Psoas muscle (tissue), 7 donors: ENCODE measurements at regions not wholly inside any gene's neighbourhood (a gene's known extent, or its start where the extent isn't known, plus 50 kb on each side); places are given as distances from the start of the nearest gene placed in this dataset.

Experiments used
- ATAC-seq, 4 donors: fragments of 200-7000 bp; cut with Tn5 transposase; one replicate each; pipeline ENCODE4 v1.9.1; 2020; ENCODE audit warnings: moderate library complexity in 3 of 4, mild to moderate bottlenecking in 2 of 4
- DNase-seq, 2 donors: peaks; one replicate each; pipeline ENCODE4 v3.0.0-alpha.2; 2020
- H3K27ac ChIP-seq: fragments of 200-600 bp; one replicate; pipeline ENCODE4 v1.8.0; 2022
- H3K27me3 ChIP-seq, 3 donors: fragments of 200-600 bp in 1 of 3; one replicate each; pipeline versions ENCODE4 v1.6.1 to v1.8.0; 2013 to 2022; ENCODE audit warnings: low read length in 2 of 3, mild to moderate bottlenecking in 2 of 3, moderate library complexity in 1 of 3; ENCODE audit not compliant: insufficient read depth in 3 of 3
- H3K36me3 ChIP-seq, 2 donors: fragments of 200-600 bp in 1 of 2; one replicate each; pipeline versions ENCODE4 v1.6.1 to v1.8.0; 2013 to 2022; ENCODE audit warnings: low read depth in 1 of 2, mild to moderate bottlenecking in 1 of 2, moderate library complexity in 1 of 2; ENCODE audit not compliant: insufficient read depth in 1 of 2
- H3K4me1 ChIP-seq: fragments of 200-600 bp; one replicate; pipeline ENCODE4 v1.8.0; 2022
- H3K4me3 ChIP-seq: fragments of 200-600 bp; one replicate; pipeline ENCODE4 v1.8.0; 2022; ENCODE audit warnings: mild to moderate bottlenecking
- H3K9me3 ChIP-seq: fragments of 200-600 bp; one replicate; pipeline ENCODE4 v1.8.0; 2022
- WGBS, 3 donors: extraction: QIAGEN DNeasy Blood & Tissue Kit; methylation state at CpG; one replicate each; pipeline versions ENCODE4 v1.1.6 to v1.1.7; 2013; 5-methylcytosine and 5-hydroxymethylcytosine counted together
- intact Hi-C, 2 donors: fragments of 100-400 bp; cut with DNase I; formaldehyde crosslinking; loops; one replicate each; pipeline versions ENCODE4 v1.11.0 to v1.14.2; 2022
- TF ChIP-seq, protein P1 (sequence below): fragments of 200-600 bp; IDR thresholded peaks from one replicate; pipeline ENCODE4 v1.8.0; 2022; ENCODE audit warnings: antibody characterized with exemption
- donor health status: healthy with polysubstance abuse.
- donor health status: DM: no; HTN: no; CAD: no; lungs with moderate emphysema.
- donor health status: Bipolar disorder and iron deficiency.
- donor health status: healthy.
- donor health status: DM: yes; HTN: yes; CAD: no.
- donor health status: DM: no; HTN: no; CAD: no.
- donor health status: DM: yes; HTN: yes; CAD: no.

DNA sequence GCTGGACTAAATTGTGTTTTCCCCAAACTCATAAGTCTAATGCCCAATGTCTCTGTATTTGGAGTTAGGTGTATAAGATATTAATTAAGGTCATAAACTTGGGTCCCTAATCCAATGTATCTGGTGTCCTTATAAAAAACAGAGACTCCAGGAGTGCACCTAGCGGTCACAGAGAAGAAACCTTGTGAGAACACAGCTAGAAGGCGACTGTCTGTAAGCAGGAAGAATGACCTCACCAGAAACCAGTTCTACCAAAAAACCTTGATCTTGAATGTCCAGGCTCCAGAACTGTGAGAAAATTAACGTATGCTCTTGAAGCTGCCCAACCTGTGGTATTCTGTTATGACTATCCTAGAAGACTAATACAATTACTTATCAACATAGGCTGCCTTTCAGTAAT, 591.7 kb upstream of the PTPRD start:
- Histone ChIP-seq H3K27ac (no peak overlapping the region), H3K4me3 (no peak overlapping the region), H3K9me3 (no peaks in the 10 kb centered on the region), H3K4me1 (no peaks in the 10 kb centered on the region), H3K36me3 (no peaks in the 10 kb centered on the region), H3K27me3 (no peaks in the 10 kb centered on the region)
- intact Hi-C loops: no loop called here
- ATAC-seq: no peak
- WGBS, 3 donors: 73 to 77% (median 75%) methylated on average over 3 of the region's 3 CpGs
- DNase-seq: no peak
- TF ChIP-seq, protein P1, sequence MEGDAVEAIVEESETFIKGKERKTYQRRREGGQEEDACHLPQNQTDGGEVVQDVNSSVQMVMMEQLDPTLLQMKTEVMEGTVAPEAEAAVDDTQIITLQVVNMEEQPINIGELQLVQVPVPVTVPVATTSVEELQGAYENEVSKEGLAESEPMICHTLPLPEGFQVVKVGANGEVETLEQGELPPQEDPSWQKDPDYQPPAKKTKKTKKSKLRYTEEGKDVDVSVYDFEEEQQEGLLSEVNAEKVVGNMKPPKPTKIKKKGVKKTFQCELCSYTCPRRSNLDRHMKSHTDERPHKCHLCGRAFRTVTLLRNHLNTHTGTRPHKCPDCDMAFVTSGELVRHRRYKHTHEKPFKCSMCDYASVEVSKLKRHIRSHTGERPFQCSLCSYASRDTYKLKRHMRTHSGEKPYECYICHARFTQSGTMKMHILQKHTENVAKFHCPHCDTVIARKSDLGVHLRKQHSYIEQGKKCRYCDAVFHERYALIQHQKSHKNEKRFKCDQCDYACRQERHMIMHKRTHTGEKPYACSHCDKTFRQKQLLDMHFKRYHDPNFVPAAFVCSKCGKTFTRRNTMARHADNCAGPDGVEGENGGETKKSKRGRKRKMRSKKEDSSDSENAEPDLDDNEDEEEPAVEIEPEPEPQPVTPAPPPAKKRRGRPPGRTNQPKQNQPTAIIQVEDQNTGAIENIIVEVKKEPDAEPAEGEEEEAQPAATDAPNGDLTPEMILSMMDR: no peak

DNA sequence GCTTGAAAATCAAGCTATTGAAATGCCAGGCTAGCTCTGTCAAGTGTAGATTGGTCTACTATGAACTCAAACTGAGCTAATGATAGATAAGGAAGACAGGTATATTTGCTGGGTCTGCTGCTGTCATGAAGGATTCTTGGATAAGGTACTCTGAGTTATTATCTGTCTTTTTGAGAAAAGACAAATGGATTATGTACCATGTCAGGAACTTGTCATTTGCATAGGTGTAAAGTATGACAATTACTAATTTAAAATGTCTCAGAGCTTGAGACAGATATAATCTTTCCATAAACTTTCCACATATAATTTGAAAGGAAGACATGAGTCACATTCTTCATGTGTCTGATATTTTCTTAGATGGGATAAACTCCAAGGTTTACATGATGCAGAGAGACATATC, 594.1 kb upstream of the PTPRD start:
- no peaks in the 10 kb centered on the region for H3K27me3 ChIP-seq
- TF ChIP-seq, protein P1: no peak
- intact Hi-C loops: no loop called here
- no peak overlapping the region for H3K27ac ChIP-seq
- no peak for ATAC-seq
- DNase-seq: no peak
- no peaks in the 10 kb centered on the region for H3K9me3 ChIP-seq
- no peaks in the 10 kb centered on the region for H3K4me1 ChIP-seq
- no peak overlapping the region for H3K4me3 ChIP-seq
- H3K36me3 ChIP-seq: no peaks in the 10 kb centered on the region

DNA sequence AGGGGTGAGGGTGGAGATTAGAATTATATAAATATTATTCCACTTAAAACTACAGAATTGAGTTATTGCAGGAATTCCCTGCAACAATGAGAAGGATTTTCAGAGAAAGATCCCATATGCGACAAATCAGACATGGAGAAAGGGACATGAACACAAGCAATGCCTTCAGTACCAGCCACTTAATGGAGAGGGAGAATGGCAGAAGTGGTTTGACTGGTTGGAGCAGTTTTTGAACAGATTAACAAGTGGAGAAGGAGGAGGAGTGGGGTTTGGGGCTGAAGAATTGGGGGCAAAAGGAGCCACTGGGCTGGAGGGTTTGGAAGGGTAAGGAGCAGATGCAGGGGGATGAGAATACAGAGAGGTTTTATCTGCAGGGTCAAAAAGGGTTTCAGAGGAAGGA, 620.9 kb upstream of the PTPRD start:
- intact Hi-C loops: no loop called here
- H3K36me3 ChIP-seq: no peaks in the 10 kb centered on the region
- TF ChIP-seq, protein P1: no peak
- DNase-seq: no peak
- 83 to 91% (median 89%) methylated on average over 1 of the region's 1 CpG for WGBS, 3 donors
- H3K4me3 ChIP-seq: no peak overlapping the region
- no peaks in the 10 kb centered on the region for H3K27me3 ChIP-seq
- no peaks in the 10 kb centered on the region for H3K4me1 ChIP-seq
- no peak overlapping the region for H3K27ac ChIP-seq
- H3K9me3 ChIP-seq: no peaks in the 10 kb centered on the region
- ATAC-seq: no peak

DNA sequence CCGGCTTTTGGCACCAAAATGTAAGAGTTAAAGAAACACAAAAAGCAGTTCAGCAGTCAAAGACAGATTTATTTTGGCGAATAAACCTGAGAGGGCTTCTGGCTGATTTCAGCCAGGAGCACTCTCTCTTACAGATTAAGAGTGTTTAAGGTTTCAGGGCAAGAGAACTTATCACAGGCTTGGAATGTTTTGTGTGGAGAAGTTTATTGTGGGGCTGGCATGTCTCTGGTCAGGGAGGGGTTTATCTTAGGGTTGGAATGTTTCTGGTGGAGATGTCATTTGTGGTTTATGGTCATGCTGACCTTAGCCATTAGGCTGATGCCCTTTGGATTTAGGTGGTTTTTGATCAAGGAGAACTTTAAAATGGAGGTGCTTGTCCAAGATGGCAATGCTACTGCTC, 622.3 kb upstream of the PTPRD start:
- DNase-seq (no peak), ATAC-seq (no peak)
- Histone ChIP-seq H3K27ac (no peak overlapping the region), H3K4me3 (no peak overlapping the region), H3K4me1 (no peaks in the 10 kb centered on the region), H3K36me3 (no peaks in the 10 kb centered on the region), H3K9me3 (no peaks in the 10 kb centered on the region), H3K27me3 (no peaks in the 10 kb centered on the region)
- TF ChIP-seq, protein P1: no peak
- intact Hi-C loops: no loop called here
- 62 to 78% (median 73%) methylated on average over 2 of the region's 2 CpGs for WGBS, 3 donors

DNA sequence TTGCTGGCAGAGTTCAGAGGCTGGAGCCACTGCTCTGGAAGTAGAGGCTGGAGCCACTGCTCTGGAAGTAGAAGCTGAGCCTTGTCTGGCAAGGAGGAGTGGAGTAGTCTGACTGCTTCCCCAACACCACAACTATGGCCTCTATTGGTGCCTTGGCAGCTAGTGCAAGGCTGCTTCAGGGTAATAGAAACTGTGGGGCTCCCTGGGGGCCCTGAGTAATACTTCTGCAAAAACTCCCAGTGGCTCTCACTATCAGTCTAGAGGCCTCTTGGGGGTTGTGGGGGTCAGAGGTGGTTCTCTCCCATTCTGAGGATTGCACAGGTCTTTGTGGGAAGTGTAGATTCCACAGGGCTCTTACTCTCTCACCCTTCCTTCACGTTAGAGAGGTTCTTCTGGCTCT, 629.0 kb upstream of the PTPRD start:
- Histone ChIP-seq H3K27me3 (no peaks in the 10 kb centered on the region), H3K4me3 (no peak overlapping the region), H3K9me3 (no peaks in the 10 kb centered on the region), H3K36me3 (no peaks in the 10 kb centered on the region), H3K4me1 (no peaks in the 10 kb centered on the region), H3K27ac (no peak overlapping the region)
- 0 to 54% (median 48%) methylated on average over 1 of the region's 1 CpG for WGBS, 3 donors
- ATAC-seq (no peak), DNase-seq (no peak)
- TF ChIP-seq, protein P1: no peak
- intact Hi-C loops: no loop called here
